ENCODE measurements at regions not wholly inside any gene's neighbourhood (a gene's known extent, or its start where the extent isn't known, plus 50 kb on each side); places are given as distances from the start of the nearest gene placed in this dataset.

GRCh38 chr21:28745131-28746016 is 247.3 kb downstream of the LTN1 start:
- POLR2A ChIA-PET: no interaction called here

GRCh38 chr21:28743723-28744122 is 249.0 kb downstream of the LTN1 start:
- ChIA-PET CTCF (interaction anchor here (2.7 to 3.5 kb wide), 5 partner anchors 8 to 1897 kb away, joined by 9 to 66 read pairs (median 31); partner anchors contain the start of gene ADAMTS1), POLR2A (no interaction called here)
- no peak for DNase-seq (ENCODE audit: extremely low spot score)
- TF ChIP-seq CTCF (IDR thresholded peaks at IDR 0.05; ENCODE audit: control extremely low read depth, extremely low read depth, low read depth, missing control alignments): no peak

More at GRCh38 chr21:28745131-28746016, 247.3 kb downstream of the LTN1 start:
- peak; percentile 54 for DNase-seq (ENCODE audit: extremely low spot score)
- CTCF ChIA-PET: interaction anchor here (0.7 to 3.5 kb wide), 77 partner anchors 9 to 1990 kb away, joined by 3 to 88 read pairs (median 4); partner anchors contain the start of gene ADAMTS1
- TF ChIP-seq CTCF (IDR thresholded peaks at IDR 0.05; ENCODE audit: control extremely low read depth, extremely low read depth, low read depth, missing control alignments): peak; percentile 81

DNA sequence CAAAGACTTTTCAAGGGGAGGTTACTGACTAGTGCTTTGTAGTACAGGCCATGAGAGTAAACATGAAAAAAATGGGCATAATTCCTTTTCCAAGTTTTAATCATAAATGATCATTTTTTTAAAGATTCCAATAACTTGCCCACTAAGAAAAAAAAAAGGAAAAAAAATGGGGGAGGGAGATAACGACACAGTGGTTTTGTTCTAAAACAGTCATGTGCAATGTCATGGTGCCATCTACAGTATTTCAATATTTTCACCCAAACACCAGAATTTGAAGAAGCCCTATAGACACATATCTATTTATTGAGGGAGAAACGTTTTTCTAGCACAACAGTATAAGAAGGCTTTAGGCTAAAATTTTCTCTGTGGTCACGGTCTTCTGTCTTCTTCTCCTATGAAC is 250.2 kb downstream of the LTN1 start:
- ChIA-PET POLR2A (no interaction called here), CTCF (interaction anchor here (1.3 to 1.8 kb wide), 2 partner anchors 26 to 225 kb away, joined by 3 to 5 read pairs; no protein-coding TSS in a partner anchor)
- TF ChIP-seq CTCF (IDR thresholded peaks at IDR 0.05; ENCODE audit: control extremely low read depth, extremely low read depth, low read depth, missing control alignments): no peak
- DNase-seq (ENCODE audit: extremely low spot score): no peak

DNA sequence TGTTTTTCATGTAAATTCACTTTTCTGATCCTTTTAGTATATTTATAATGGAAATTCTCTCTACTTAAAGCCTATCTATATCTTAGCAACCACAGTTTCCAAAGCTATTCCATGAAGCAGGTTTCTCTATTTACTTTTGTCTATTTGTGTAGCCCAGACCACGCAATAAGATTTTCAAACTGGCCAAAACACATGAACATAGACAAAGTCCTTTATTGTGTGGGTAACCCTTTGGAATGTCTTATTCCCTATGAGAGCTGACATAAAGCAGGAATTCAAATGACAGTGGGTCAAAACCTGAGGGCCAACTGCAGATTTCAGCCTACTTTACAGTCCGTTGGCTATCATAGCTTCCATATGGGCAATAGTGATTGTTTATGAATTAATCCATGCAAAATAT is 252.6 kb downstream of the LTN1 start:
- DNase-seq (ENCODE audit: extremely low spot score): no peak
- ChIA-PET POLR2A (no interaction called here), CTCF (interaction anchor here (1.1 to 1.4 kb wide), 2 partner anchors 222 to 1109 kb away, joined by 4 read pairs; no protein-coding TSS in a partner anchor)
- no peak for TF ChIP-seq CTCF (IDR thresholded peaks at IDR 0.05; ENCODE audit: control extremely low read depth, extremely low read depth, low read depth, missing control alignments)

GRCh38 chr21:28738882-28739281 is 253.8 kb downstream of the LTN1 start:
- ChIA-PET CTCF (interaction anchor here (1.0 to 2.2 kb wide), 3 partner anchors 10 to 222 kb away, joined by 3 to 9 read pairs (median 4); no protein-coding TSS in a partner anchor), POLR2A (no interaction called here)
- no peak for TF ChIP-seq CTCF (IDR thresholded peaks at IDR 0.05; ENCODE audit: control extremely low read depth, extremely low read depth, low read depth, missing control alignments)
- DNase-seq (ENCODE audit: extremely low spot score): no peak

DNA sequence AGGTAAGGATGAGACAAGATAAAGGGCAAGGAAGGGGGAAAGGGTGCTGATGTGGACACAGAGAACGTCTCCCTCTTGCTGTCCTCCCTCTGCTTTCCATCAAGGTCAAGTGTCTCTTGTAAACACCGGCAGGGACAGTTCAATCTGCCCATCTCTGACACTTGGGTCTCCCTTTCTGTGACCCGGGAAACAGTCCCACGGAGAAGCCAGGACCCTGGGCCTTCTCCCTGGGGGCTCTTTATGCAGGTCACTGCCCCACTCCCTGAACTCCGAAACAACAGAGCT is 254.3 kb downstream of the LTN1 start:
- DNase-seq (ENCODE audit: extremely low spot score): no peak
- POLR2A ChIA-PET: no interaction called here
- CTCF ChIA-PET: interaction anchor here (1.0 to 2.2 kb wide), 4 partner anchors 10 to 222 kb away, joined by 3 to 9 read pairs (median 4); no protein-coding TSS in a partner anchor
- TF ChIP-seq CTCF (IDR thresholded peaks at IDR 0.05; ENCODE audit: control extremely low read depth, extremely low read depth, low read depth, missing control alignments): no peak
